ENCODE measurements at regions not wholly inside any gene's neighbourhood (a gene's known extent, or its start where the extent isn't known, plus 50 kb on each side); places are given as distances from the start of the nearest gene placed in this dataset.

- no peak overlapping the region for H3K27ac Mint-ChIP-seq
- TF ChIP-seq CTCF (IDR thresholded peaks at IDR 0.05): no peak
- peaks cover 9 to 25% of the 10 kb centered on the region in 2 donors for H3K27me3 Mint-ChIP-seq (ENCODE audit: low read depth in 2 of 2)
- intact Hi-C loops (cut with micrococcal nuclease): no loop called here
- Histone ChIP-seq H3K4me1 (ENCODE audit: control insufficient read depth, insufficient read depth, low read length) (no peaks in the 10 kb centered on the region), H3K27me3 (ENCODE audit: control insufficient read depth, insufficient read depth, low read length) (no peaks in the 10 kb centered on the region), H3K9me3 (ENCODE audit: control insufficient read depth, insufficient read depth, low read length) (no peaks in the 10 kb centered on the region), H3K36me3 (ENCODE audit: control insufficient read depth, insufficient read depth, low read length) (no peaks in the 10 kb centered on the region), H3K27ac (ENCODE audit: low read length) (no peak overlapping the region), H3K4me3 (ENCODE audit: low read length) (no peak overlapping the region)
- no peaks in the 10 kb centered on the region for H3K4me1 Mint-ChIP-seq
- DNase-seq (no peak), ATAC-seq (no peak)
- no peaks in the 10 kb centered on the region for H3K36me3 Mint-ChIP-seq
- WGBS (ENCODE audit: insufficient coverage): no CpG with 5 or more reads among the region's 1 CpG
- H3K4me3 Mint-ChIP-seq: no peak overlapping the region
- H3K9me3 Mint-ChIP-seq: peaks cover 0 to 2% of the 10 kb centered on the region in 2 donors
Observed at GRCh38 chr2:13128139-13128538, 411.4 kb downstream of the TRIB2 start.

GRCh38 chr2:13135369-13135768 lies 418.6 kb downstream of the TRIB2 start:
- Mint-ChIP-seq H3K4me3 (no peak overlapping the region), H3K27ac (no peak overlapping the region), H3K36me3 (no peaks in the 10 kb centered on the region), H3K4me1 (no peaks in the 10 kb centered on the region), H3K9me3 (no peaks in the 10 kb centered on the region), H3K27me3 (ENCODE audit: low read depth in 2 of 2) (peaks cover 0 to 6% of the 10 kb centered on the region in 2 donors)
- no peak overlapping the region for H3K27ac ChIP-seq (ENCODE audit: low read length)
- H3K4me3 ChIP-seq (ENCODE audit: low read length): no peak overlapping the region
- H3K36me3 ChIP-seq (ENCODE audit: control insufficient read depth, insufficient read depth, low read length): no peaks in the 10 kb centered on the region
- no peaks in the 10 kb centered on the region for H3K4me1 ChIP-seq (ENCODE audit: control insufficient read depth, insufficient read depth, low read length)
- no peak for DNase-seq
- no peak for ATAC-seq
- intact Hi-C loops (cut with micrococcal nuclease): no loop called here
- WGBS (ENCODE audit: insufficient coverage): 77% methylated on average over 3 of the region's 3 CpGs
- TF ChIP-seq CTCF (IDR thresholded peaks at IDR 0.05): no peak
- no peaks in the 10 kb centered on the region for H3K27me3 ChIP-seq (ENCODE audit: control insufficient read depth, insufficient read depth, low read length)
- no peaks in the 10 kb centered on the region for H3K9me3 ChIP-seq (ENCODE audit: control insufficient read depth, insufficient read depth, low read length)

GRCh38 chr2:13135856-13136255 lies 419.1 kb downstream of the TRIB2 start:
- Histone ChIP-seq H3K9me3 (ENCODE audit: control insufficient read depth, insufficient read depth, low read length) (no peaks in the 10 kb centered on the region), H3K27me3 (ENCODE audit: control insufficient read depth, insufficient read depth, low read length) (no peaks in the 10 kb centered on the region), H3K4me1 (ENCODE audit: control insufficient read depth, insufficient read depth, low read length) (no peaks in the 10 kb centered on the region), H3K36me3 (ENCODE audit: control insufficient read depth, insufficient read depth, low read length) (no peaks in the 10 kb centered on the region), H3K27ac (ENCODE audit: low read length) (no peak overlapping the region), H3K4me3 (ENCODE audit: low read length) (no peak overlapping the region)
- ATAC-seq (no peak), DNase-seq (no peak)
- intact Hi-C loops (cut with micrococcal nuclease): no loop called here
- no peak for TF ChIP-seq CTCF (IDR thresholded peaks at IDR 0.05)
- no peak overlapping the region for H3K4me3 Mint-ChIP-seq
- WGBS (ENCODE audit: insufficient coverage): 80% methylated on average over 1 of the region's 1 CpG
- H3K27ac Mint-ChIP-seq: no peak overlapping the region
- no peaks in the 10 kb centered on the region for H3K4me1 Mint-ChIP-seq
- H3K9me3 Mint-ChIP-seq: no peaks in the 10 kb centered on the region
- H3K36me3 Mint-ChIP-seq: no peaks in the 10 kb centered on the region
- peaks cover 0 to 6% of the 10 kb centered on the region in 2 donors for H3K27me3 Mint-ChIP-seq (ENCODE audit: low read depth in 2 of 2)

- no peak for DNase-seq
- Mint-ChIP-seq H3K27ac (no peak overlapping the region), H3K4me1 (no peaks in the 10 kb centered on the region), H3K27me3 (ENCODE audit: low read depth in 2 of 2) (peaks cover 0 to 7% of the 10 kb centered on the region in 2 donors), H3K9me3 (peaks cover 2% of the 10 kb centered on the region in 2 donors), H3K36me3 (no peaks in the 10 kb centered on the region), H3K4me3 (no peak overlapping the region)
- no peak for TF ChIP-seq CTCF (IDR thresholded peaks at IDR 0.05)
- no peak overlapping the region for H3K27ac ChIP-seq (ENCODE audit: low read length)
- H3K27me3 ChIP-seq (ENCODE audit: control insufficient read depth, insufficient read depth, low read length): no peaks in the 10 kb centered on the region
- no peak for ATAC-seq
- WGBS (ENCODE audit: insufficient coverage): 88% methylated on average over 3 of the region's 3 CpGs
- H3K9me3 ChIP-seq (ENCODE audit: control insufficient read depth, insufficient read depth, low read length): no peaks in the 10 kb centered on the region
- H3K4me3 ChIP-seq (ENCODE audit: low read length): no peak overlapping the region
- H3K36me3 ChIP-seq (ENCODE audit: control insufficient read depth, insufficient read depth, low read length): no peaks in the 10 kb centered on the region
- intact Hi-C loops (cut with micrococcal nuclease): no loop called here
- H3K4me1 ChIP-seq (ENCODE audit: control insufficient read depth, insufficient read depth, low read length): no peaks in the 10 kb centered on the region
Observed at GRCh38 chr2:13137679-13138078, 420.9 kb downstream of the TRIB2 start.

All from natural killer cell (primary cell).